Ovary (tissue), 3 donors: ENCODE measurements at regions not wholly inside any gene's neighbourhood (a gene's known extent, or its start where the extent isn't known, plus 50 kb on each side); places are given as distances from the start of the nearest gene placed in this dataset.

Experiments
- CTCF ChIP-seq, 3 donors: fragments of 450-650 bp in 2 of 3; fragments of 200-600 bp in 1 of 3; IDR thresholded peaks; one replicate each; pipeline versions ENCODE4 v1.5.1 to v1.8.0; 2016 to 2022; ENCODE audit warnings: antibody characterized with exemption in 3 of 3, mild to moderate bottlenecking in 1 of 3
- EP300 ChIP-seq: sonication (generic); formaldehyde crosslinking; IDR thresholded peaks from one replicate; pipeline ENCODE4 v1.6.1; 2017; ENCODE audit warnings: antibody characterized with exemption
- POLR2A ChIP-seq: fragments of 450-650 bp; IDR thresholded peaks from one replicate; pipeline ENCODE4 v1.6.1; 2017; ENCODE audit warnings: antibody characterized with exemption, mild to moderate bottlenecking, moderate library complexity
- donor health status: DM: no; HTN: no; CAD: no.

DNA sequence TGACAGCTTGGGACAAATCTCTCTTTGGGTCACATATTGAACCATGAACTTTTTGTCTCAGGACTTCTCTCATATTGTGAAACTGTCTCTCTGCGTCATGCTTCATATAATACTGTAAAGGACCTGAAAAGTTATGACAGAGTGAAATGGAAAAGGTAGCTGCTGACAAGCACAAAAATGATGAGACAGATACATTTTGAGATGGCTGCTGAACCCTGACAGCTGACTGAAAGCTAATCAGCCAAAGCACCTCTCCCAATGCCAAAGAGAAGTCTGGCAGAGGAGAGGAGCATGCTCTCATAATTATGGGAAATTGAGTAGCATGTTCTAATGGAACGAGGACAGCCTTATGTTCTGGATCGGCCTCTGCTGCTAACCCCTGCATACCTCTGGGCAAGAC, 873.4 kb upstream of the ADGRL3 start:
- TF ChIP-seq CTCF (IDR thresholded peaks at IDR 0.05) = no peak
- no peak for TF ChIP-seq POLR2A
- TF ChIP-seq EP300 = no peak
